GM12891 (cell line): ENCODE measurements at regions not wholly inside any gene's neighbourhood (a gene's known extent, or its start where the extent isn't known, plus 50 kb on each side); places are given as distances from the start of the nearest gene placed in this dataset.

Source experiments
- POLR2A ChIP-seq: IDR thresholded peaks from 2 replicates; pipeline ENCODE4 v1.6.1; 2011; ENCODE audit warnings: low read depth, low read length, control low read depth
- SPI1 ChIP-seq: IDR thresholded peaks from 2 replicates; pipeline ENCODE4 v1.6.1; 2011; ENCODE audit warnings: low read depth, low read length, control low read depth

DNA sequence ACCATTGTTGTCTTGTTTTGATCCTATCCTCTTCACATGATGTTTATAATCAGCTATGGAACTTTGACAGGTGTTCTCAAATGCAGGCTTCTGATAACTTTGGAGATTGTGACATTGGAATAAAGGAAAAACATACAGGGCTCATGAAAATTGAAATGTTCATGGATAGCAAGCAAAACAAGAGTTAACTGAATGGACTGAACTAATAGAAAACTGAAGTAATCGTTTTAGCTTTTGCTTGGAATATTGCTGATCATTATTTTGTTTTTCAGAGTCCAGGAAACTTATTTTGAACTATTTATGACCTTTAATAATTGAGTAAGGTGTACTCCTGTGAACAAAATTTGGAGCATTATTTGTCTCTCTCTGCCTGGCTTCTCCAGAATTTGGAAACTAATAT, 436.7 kb upstream of the CDH9 start:
- no peak for TF ChIP-seq POLR2A
- TF ChIP-seq SPI1, result no peak
